Esophagus muscularis mucosa (tissue), 4 donors: ENCODE measurements at regions not wholly inside any gene's neighbourhood (a gene's known extent, or its start where the extent isn't known, plus 50 kb on each side); places are given as distances from the start of the nearest gene placed in this dataset.
"Not testable (repeated sequence)": the region's sequence is repeated elsewhere in the genome, so short reads cannot be mapped to it uniquely, and the experiment has no call there.

Experiments
- DNase-seq: peaks from one replicate; pipeline ENCODE4 v3.0.0-alpha.2; 2017; ENCODE audit errors: extremely low spot score
- H3K27ac ChIP-seq, 4 donors: fragments of 200-600 bp; sonication (generic); replicated peaks in 1 of 4; 1 replicate in 3 of 4; 2 replicates in 1 of 4; pipeline ENCODE4 v1.5.1; 2016 to 2019; ENCODE audit warnings: mild to moderate bottlenecking in 1 of 4
- H3K27me3 ChIP-seq, 4 donors: fragments of 200-600 bp; sonication (generic); one replicate each; pipeline versions ENCODE4 v1.5.1 to v1.6.0; 2016 to 2019
- H3K36me3 ChIP-seq, 4 donors: fragments of 200-600 bp; sonication (generic); one replicate each; pipeline ENCODE4 v1.5.1; 2016 to 2019
- H3K4me1 ChIP-seq, 4 donors: fragments of 200-600 bp; sonication (generic); one replicate each; pipeline ENCODE4 v1.5.1; 2016 to 2019
- H3K4me3 ChIP-seq, 4 donors: fragments of 200-600 bp; sonication (generic); 1 replicate in 2 of 4; 2 replicates in 2 of 4; pipeline ENCODE4 v1.5.1; 2016 to 2019; ENCODE audit warnings: mild to moderate bottlenecking in 4 of 4, moderate library complexity in 1 of 4
- H3K9me3 ChIP-seq, 4 donors: fragments of 200-600 bp; sonication (generic); 1 replicate in 3 of 4; 2 replicates in 1 of 4; pipeline ENCODE4 v1.5.1; 2016 to 2019
- EP300 ChIP-seq: sonication (generic); formaldehyde crosslinking; IDR thresholded peaks from one replicate; pipeline ENCODE4 v1.6.1; 2017; ENCODE audit warnings: antibody characterized with exemption
- POLR2A ChIP-seq: fragments of 450-650 bp; IDR thresholded peaks from one replicate; pipeline ENCODE4 v1.6.1; 2017; ENCODE audit warnings: antibody characterized with exemption, moderate library complexity, mild to moderate bottlenecking, low read depth
- POLR2AphosphoS5 ChIP-seq, 2 donors: sonication (generic); formaldehyde crosslinking; IDR thresholded peaks; one replicate each; pipeline ENCODE4 v1.6.1; 2017; ENCODE audit warnings: antibody characterized with exemption in 2 of 2
- WGBS: methylation state at CpG from one replicate; pipeline ENCODE4 v1.1.5; 2018; 5-methylcytosine and 5-hydroxymethylcytosine counted together
- intact Hi-C: fragments of 100-400 bp; cut with DNase I; formaldehyde crosslinking; loops from one replicate; pipeline ENCODE4 v1.15.1; 2023
- TF ChIP-seq, protein P1 (sequence below), 3 experiments: fragments of 200-600 bp in 2 of 3; fragments of 450-650 bp in 1 of 3; sonication (generic) in 2 of 3; IDR thresholded peaks; one replicate each; pipeline ENCODE4 v1.5.1; 2017 to 2019; ENCODE audit warnings: antibody characterized with exemption in 3 of 3, mild to moderate bottlenecking in 2 of 3, moderate library complexity in 1 of 3

DNA sequence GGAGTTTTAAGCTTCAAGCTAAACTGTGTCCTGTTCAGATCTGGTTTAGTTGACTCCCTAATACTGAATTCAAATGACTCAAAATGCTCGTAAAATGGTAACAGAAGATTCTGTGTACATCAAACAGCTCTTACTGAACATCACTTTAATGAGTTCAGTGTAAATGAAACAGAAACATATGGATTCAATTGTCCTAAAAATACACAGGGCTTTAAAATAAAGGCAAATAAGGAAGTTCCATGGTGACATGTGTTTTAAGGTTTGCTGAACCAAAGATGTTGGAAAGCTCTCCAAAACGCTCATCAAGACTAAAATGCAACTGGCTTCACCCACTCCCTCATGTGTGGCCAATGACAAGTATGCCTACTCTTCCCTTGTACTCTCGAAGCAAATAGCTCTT lies 340.0 kb upstream of the PIK3R1 start:
- no peaks in the 10 kb centered on the region for H3K9me3 ChIP-seq

GRCh38 chr5:67873935-67874334 lies 341.6 kb upstream of the PIK3R1 start:
- H3K27me3 ChIP-seq: no peaks in the 10 kb centered on the region
- H3K9me3 ChIP-seq: no peaks in the 10 kb centered on the region
- no peaks in the 10 kb centered on the region for H3K36me3 ChIP-seq
- peaks cover 0 to 12% (median 6%) of the 10 kb centered on the region in 4 donors for H3K4me1 ChIP-seq
- no peak overlapping the region for H3K4me3 ChIP-seq
- TF ChIP-seq, protein P1, sequence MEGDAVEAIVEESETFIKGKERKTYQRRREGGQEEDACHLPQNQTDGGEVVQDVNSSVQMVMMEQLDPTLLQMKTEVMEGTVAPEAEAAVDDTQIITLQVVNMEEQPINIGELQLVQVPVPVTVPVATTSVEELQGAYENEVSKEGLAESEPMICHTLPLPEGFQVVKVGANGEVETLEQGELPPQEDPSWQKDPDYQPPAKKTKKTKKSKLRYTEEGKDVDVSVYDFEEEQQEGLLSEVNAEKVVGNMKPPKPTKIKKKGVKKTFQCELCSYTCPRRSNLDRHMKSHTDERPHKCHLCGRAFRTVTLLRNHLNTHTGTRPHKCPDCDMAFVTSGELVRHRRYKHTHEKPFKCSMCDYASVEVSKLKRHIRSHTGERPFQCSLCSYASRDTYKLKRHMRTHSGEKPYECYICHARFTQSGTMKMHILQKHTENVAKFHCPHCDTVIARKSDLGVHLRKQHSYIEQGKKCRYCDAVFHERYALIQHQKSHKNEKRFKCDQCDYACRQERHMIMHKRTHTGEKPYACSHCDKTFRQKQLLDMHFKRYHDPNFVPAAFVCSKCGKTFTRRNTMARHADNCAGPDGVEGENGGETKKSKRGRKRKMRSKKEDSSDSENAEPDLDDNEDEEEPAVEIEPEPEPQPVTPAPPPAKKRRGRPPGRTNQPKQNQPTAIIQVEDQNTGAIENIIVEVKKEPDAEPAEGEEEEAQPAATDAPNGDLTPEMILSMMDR (IDR thresholded peaks at IDR 0.05): no peak
- TF ChIP-seq EP300 (no peak), POLR2A (no peak), POLR2AphosphoS5 (IDR thresholded peaks at IDR 0.05) (no peak)
- H3K27ac ChIP-seq: no peak overlapping the region
- intact Hi-C loops: no loop called here
- no peak for DNase-seq

More for the DNA sequence above, 340.0 kb upstream of the PIK3R1 start:
- Histone ChIP-seq H3K36me3 (no peaks in the 10 kb centered on the region), H3K27ac (no peak overlapping the region), H3K4me1 (peaks cover 0 to 17% (median 10%) of the 10 kb centered on the region in 4 donors), H3K27me3 (no peaks in the 10 kb centered on the region), H3K4me3 (no peak overlapping the region)
- TF ChIP-seq POLR2A: no peak
- no peak for TF ChIP-seq POLR2AphosphoS5 (IDR thresholded peaks at IDR 0.05)
- TF ChIP-seq, protein P1 (IDR thresholded peaks at IDR 0.05): no peak
- no peak for TF ChIP-seq EP300
- intact Hi-C loops: no loop called here
- DNase-seq: no peak
- WGBS: 88% methylated on average over 3 of the region's 3 CpGs

GRCh38 chr5:67870662-67871061 lies 344.9 kb upstream of the PIK3R1 start:
- Histone ChIP-seq H3K27ac (no peak overlapping the region), H3K4me1 (peaks cover 0 to 6% (median 0%) of the 10 kb centered on the region in 4 donors), H3K4me3 (no peak overlapping the region), H3K36me3 (no peaks in the 10 kb centered on the region), H3K27me3 (no peaks in the 10 kb centered on the region), H3K9me3 (no peaks in the 10 kb centered on the region)
- intact Hi-C loops: no loop called here
- no peak for DNase-seq
- no peak for TF ChIP-seq EP300
- 70% methylated on average over 3 of the region's 3 CpGs for WGBS

- H3K36me3 ChIP-seq, intact Hi-C loops, H3K27me3 ChIP-seq, H3K9me3 ChIP-seq, DNase-seq, H3K27ac ChIP-seq, H3K4me1 ChIP-seq, H3K4me3 ChIP-seq: not testable (repeated sequence)
- WGBS: 96% methylated on average over 1 of the region's 1 CpG
Observed at GRCh38 chr5:67864335-67864734, 351.2 kb upstream of the PIK3R1 start.

GRCh38 chr5:67858471-67859031 lies 357.0 kb upstream of the PIK3R1 start:
- H3K27ac ChIP-seq: no peak overlapping the region
- DNase-seq: no peak
- no peaks in the 10 kb centered on the region for H3K9me3 ChIP-seq
- TF ChIP-seq POLR2AphosphoS5 (IDR thresholded peaks at IDR 0.05) (no peak), POLR2A (no peak), EP300 (no peak)
- H3K4me1 ChIP-seq: no peaks in the 10 kb centered on the region
- WGBS: 98% methylated on average over 5 of the region's 5 CpGs
- H3K4me3 ChIP-seq: no peak overlapping the region
- H3K27me3 ChIP-seq: no peaks in the 10 kb centered on the region
- intact Hi-C loops: no loop called here
- no peaks in the 10 kb centered on the region for H3K36me3 ChIP-seq

DNA sequence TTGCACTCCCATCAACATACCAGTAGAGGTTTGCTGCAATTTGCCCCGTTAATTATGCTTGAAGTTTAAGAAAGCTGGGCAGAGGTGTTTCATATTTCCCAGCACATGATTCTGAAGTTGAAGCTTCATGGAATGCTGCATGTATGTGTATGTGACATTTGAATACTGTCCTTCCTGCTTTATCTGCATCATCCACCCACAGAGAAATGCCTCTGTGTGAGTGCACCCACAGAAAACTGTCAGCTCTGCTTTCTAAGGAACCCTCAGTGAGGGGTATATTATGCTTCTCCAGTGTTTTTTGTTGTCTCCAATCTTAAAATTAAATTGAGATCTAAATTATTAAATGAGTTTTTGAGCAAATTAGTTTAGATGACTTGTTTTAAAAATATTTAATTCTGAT lies 358.1 kb upstream of the PIK3R1 start:
- TF ChIP-seq POLR2AphosphoS5 (IDR thresholded peaks at IDR 0.05) (no peak), EP300 (no peak), POLR2A (no peak)
- TF ChIP-seq, protein P1 (IDR thresholded peaks at IDR 0.05): no peak
- intact Hi-C loops: no loop called here
- Histone ChIP-seq H3K36me3 (no peaks in the 10 kb centered on the region), H3K27ac (no peak overlapping the region), H3K9me3 (no peaks in the 10 kb centered on the region), H3K4me1 (no peaks in the 10 kb centered on the region), H3K4me3 (no peak overlapping the region), H3K27me3 (no peaks in the 10 kb centered on the region)
- WGBS: 92% methylated on average over 1 of the region's 1 CpG
- DNase-seq: no peak
